Gastroesophageal sphincter (tissue), 3 donors: ENCODE measurements at regions not wholly inside any gene's neighbourhood (a gene's known extent, or its start where the extent isn't known, plus 50 kb on each side); places are given as distances from the start of the nearest gene placed in this dataset.

Experiments used
- CTCF ChIP-seq, 4 experiments: fragments of 200-600 bp in 2 of 4; fragments of 450-650 bp in 2 of 4; sonication (generic) in 1 of 4; IDR thresholded peaks; one replicate each; pipeline ENCODE4 v1.5.1; 2017 to 2019; ENCODE audit warnings: antibody characterized with exemption in 4 of 4, mild to moderate bottlenecking in 2 of 4, moderate library complexity in 2 of 4
- POLR2AphosphoS5 ChIP-seq: sonication (generic); formaldehyde crosslinking; IDR thresholded peaks from one replicate; pipeline ENCODE4 v1.6.1; 2017; ENCODE audit warnings: antibody characterized with exemption

GRCh38 chr14:76675046-76675445 lies 86.2 kb upstream of the VASH1 start:
- TF ChIP-seq POLR2AphosphoS5 (no peak), CTCF (IDR thresholded peaks at IDR 0.05) (no peak)
